GM21576 (cell line): ENCODE measurements at regions not wholly inside any gene's neighbourhood (a gene's known extent, or its start where the extent isn't known, plus 50 kb on each side); places are given as distances from the start of the nearest gene placed in this dataset.

ENCODE experiments used
- ATAC-seq: cut with Tn5 transposase; IDR thresholded peaks from one replicate; pipeline ENCODE4 v1.9.1; 2021; ENCODE audit warnings: mild to moderate bottlenecking, moderate library complexity; ENCODE audit not compliant: unreplicated experiment

- no peak for ATAC-seq
Measured at GRCh38 chr13:78997902-78998629, 339.1 kb upstream of the OBI1 start.

GRCh38 chr13:78993792-78994191 lies 334.8 kb upstream of the OBI1 start:
- ATAC-seq = no peak

- no peak for ATAC-seq
Measured at GRCh38 chr13:78981913-78982312, 323.0 kb upstream of the OBI1 start.

GRCh38 chr13:78979349-78979748 lies 320.4 kb upstream of the OBI1 start:
- ATAC-seq = no peak

- ATAC-seq = peak; percentile 96
Measured at GRCh38 chr13:78978381-78978998, 319.5 kb upstream of the OBI1 start.

GRCh38 chr13:78977311-78977710 lies 318.4 kb upstream of the OBI1 start:
- ATAC-seq = no peak

GRCh38 chr13:78976696-78977095 lies 317.7 kb upstream of the OBI1 start:
- ATAC-seq = no peak

GRCh38 chr13:78972561-78972960 lies 313.6 kb upstream of the OBI1 start:
- no peak for ATAC-seq

GRCh38 chr13:78971355-78972025 lies 312.5 kb upstream of the OBI1 start:
- no peak for ATAC-seq

- ATAC-seq = no peak
Measured at GRCh38 chr13:78960881-78961280, 301.9 kb upstream of the OBI1 start.

- ATAC-seq = no peak
Measured at GRCh38 chr13:78958006-78958405, 299.1 kb upstream of the OBI1 start.

- ATAC-seq = no peak
Measured at GRCh38 chr13:78940455-78941130, 281.6 kb upstream of the OBI1 start.

- no peak for ATAC-seq
Measured at GRCh38 chr13:78934336-78934735, 275.4 kb upstream of the OBI1 start.

- no peak for ATAC-seq
Measured at GRCh38 chr13:78915015-78915414, 256.1 kb upstream of the OBI1 start.

- no peak for ATAC-seq
Measured at GRCh38 chr13:78913656-78914055, 254.7 kb upstream of the OBI1 start.

GRCh38 chr13:78910147-78910546 lies 251.2 kb upstream of the OBI1 start:
- ATAC-seq = no peak

GRCh38 chr13:78909276-78909675 lies 250.3 kb upstream of the OBI1 start:
- no peak for ATAC-seq

GRCh38 chr13:78907006-78907405 lies 248.1 kb upstream of the OBI1 start:
- no peak for ATAC-seq

- ATAC-seq = no peak
Measured at GRCh38 chr13:78897200-78897599, 238.2 kb upstream of the OBI1 start.

- no peak for ATAC-seq
Measured at GRCh38 chr13:78884571-78884970, 225.6 kb upstream of the OBI1 start.

- no peak for ATAC-seq
Measured at GRCh38 chr13:78881751-78882150, 222.8 kb upstream of the OBI1 start.

GRCh38 chr13:78881054-78881453 lies 222.1 kb upstream of the OBI1 start:
- no peak for ATAC-seq
